Fibroblast of lung (primary cell): ENCODE measurements at regions not wholly inside any gene's neighbourhood (a gene's known extent, or its start where the extent isn't known, plus 50 kb on each side); places are given as distances from the start of the nearest gene placed in this dataset.

Source experiments
- CTCF ChIP-seq, 2 donors: IDR thresholded peaks in 1 of 2; conservative IDR thresholded peaks in 1 of 2; 1 replicate in 1 of 2; 2 replicates in 1 of 2; pipeline ENCODE4 v1.5.1; 2011 to 2012; ENCODE audit warnings: low read length in 2 of 2, control low read depth in 1 of 2, inconsistent platforms in 1 of 2, low read depth in 1 of 2, mild to moderate bottlenecking in 1 of 2
- EZH2 ChIP-seq: IDR thresholded peaks from 2 replicates; pipeline ENCODE4 v1.5.1; 2012; ENCODE audit warnings: low read length, control low read depth, mild to moderate bottlenecking; ENCODE audit errors: missing control alignments

DNA sequence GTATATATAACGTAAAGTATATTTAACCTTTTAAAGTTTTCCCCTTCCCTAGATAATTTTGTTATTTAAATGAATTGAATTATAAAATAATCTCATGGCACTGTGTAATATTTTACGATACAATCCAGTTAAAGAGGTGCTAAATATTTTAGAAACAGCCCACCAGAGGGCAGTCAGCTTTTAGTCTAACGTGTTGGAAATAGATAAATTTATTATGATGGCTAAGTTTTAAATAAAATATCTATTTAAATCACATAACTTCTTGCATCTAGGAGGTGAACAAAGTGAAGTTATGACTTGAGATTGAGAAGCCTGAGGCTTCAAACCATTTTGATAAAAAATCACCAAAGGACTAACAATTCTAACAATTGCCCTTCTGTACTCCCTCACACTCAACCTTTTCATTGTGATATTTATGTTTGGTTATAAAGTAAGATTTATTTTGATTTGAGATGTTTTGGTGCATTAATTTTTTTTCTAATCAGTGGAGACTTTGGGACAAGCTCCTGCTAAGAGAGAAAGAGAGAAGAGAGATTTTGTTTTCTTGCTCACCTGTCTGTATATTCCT lies 171.5 kb upstream of the SP4 start:
- no peak for TF ChIP-seq EZH2
- TF ChIP-seq CTCF (conservative IDR thresholded peaks at IDR 0.05 in 1 of 2, IDR thresholded peaks at IDR 0.05 in 1 of 2; ENCODE audit: low read depth in 1 of 2, low read length in 2 of 2): peak; percentile 35 to 46
